Omental fat pad (tissue), 3 donors: ENCODE measurements at regions not wholly inside any gene's neighbourhood (a gene's known extent, or its start where the extent isn't known, plus 50 kb on each side); places are given as distances from the start of the nearest gene placed in this dataset.

Source experiments
- ATAC-seq: fragments of 150-250 bp; one replicate; pipeline ENCODE4 v1.9.1; 2016; ENCODE audit warnings: mild to moderate bottlenecking, moderate library complexity; ENCODE audit not compliant: low FRiP score
- DNase-seq: peaks from one replicate; pipeline ENCODE4 v3.0.0-alpha.2; 2019; ENCODE audit warnings: low spot score
- TF ChIP-seq, protein P1 (sequence below), 3 donors: fragments of 450-650 bp; IDR thresholded peaks; one replicate each; pipeline ENCODE4 v1.5.1; 2016 to 2017; ENCODE audit warnings: antibody characterized with exemption in 3 of 3, mild to moderate bottlenecking in 3 of 3, moderate library complexity in 2 of 3

DNA sequence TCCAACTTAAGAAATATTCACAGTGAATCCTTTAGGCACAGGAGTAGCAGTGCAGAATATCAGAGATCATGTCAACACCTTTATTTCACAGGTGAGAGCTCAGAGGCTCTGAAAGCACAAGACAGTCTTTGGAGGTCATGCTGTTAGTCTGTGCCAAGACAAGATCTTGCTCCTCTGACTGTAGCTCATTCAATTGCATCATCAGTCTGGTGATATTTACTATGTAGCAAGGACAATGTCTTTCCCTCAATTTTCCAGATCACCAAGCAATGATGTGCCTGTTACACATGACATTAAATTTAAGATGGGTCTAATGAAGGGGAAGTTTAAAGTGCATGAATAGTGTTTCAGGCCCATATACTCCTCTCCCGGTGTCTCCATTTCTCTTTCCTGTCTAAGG lies 277.5 kb downstream of the IL15 start:
- TF ChIP-seq, protein P1, sequence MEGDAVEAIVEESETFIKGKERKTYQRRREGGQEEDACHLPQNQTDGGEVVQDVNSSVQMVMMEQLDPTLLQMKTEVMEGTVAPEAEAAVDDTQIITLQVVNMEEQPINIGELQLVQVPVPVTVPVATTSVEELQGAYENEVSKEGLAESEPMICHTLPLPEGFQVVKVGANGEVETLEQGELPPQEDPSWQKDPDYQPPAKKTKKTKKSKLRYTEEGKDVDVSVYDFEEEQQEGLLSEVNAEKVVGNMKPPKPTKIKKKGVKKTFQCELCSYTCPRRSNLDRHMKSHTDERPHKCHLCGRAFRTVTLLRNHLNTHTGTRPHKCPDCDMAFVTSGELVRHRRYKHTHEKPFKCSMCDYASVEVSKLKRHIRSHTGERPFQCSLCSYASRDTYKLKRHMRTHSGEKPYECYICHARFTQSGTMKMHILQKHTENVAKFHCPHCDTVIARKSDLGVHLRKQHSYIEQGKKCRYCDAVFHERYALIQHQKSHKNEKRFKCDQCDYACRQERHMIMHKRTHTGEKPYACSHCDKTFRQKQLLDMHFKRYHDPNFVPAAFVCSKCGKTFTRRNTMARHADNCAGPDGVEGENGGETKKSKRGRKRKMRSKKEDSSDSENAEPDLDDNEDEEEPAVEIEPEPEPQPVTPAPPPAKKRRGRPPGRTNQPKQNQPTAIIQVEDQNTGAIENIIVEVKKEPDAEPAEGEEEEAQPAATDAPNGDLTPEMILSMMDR (IDR thresholded peaks at IDR 0.05): no peak
- ATAC-seq (no peak), DNase-seq (no peak)

DNA sequence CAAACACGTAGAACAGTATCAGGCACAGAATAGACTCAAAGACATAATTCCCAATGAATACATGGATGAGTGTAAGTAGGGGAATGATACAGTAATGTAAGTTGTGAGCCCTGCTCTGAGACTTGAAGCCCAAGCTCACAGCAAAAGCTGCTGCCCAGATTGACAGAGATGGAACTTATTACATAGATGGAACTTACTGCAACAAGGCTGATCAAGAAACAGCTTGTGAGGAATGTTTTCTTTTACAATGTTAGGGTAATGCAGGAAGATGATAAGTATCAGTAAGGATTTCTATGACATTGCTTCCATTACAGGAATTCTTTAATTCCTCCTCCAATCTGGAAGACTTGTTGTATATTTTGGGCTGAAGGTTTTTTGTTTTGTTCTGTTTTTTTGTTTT lies 278.4 kb downstream of the IL15 start:
- no peak for DNase-seq
- no peak for ATAC-seq
- TF ChIP-seq, protein P1 (IDR thresholded peaks at IDR 0.05): no peak

DNA sequence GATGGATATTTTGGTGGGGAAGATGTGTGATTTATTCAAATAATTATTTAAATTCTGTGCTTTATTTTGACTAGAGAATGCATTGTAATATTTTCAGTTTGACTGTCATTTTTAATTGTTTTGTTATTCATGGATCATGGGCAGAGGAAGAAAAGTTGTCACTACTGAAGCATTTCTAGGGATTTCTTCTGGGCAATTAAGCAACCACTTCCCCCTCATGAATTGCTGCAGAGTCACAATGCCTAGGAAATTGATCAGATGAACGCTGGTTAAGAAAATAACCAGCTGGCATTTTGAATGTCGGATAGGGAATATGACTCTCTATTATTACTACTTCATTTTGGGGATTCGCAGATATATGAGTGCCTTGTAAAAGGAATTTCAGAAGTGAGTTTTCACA lies 283.3 kb downstream of the IL15 start:
- DNase-seq (no peak), ATAC-seq (no peak)
- TF ChIP-seq, protein P1 (IDR thresholded peaks at IDR 0.05): no peak

DNA sequence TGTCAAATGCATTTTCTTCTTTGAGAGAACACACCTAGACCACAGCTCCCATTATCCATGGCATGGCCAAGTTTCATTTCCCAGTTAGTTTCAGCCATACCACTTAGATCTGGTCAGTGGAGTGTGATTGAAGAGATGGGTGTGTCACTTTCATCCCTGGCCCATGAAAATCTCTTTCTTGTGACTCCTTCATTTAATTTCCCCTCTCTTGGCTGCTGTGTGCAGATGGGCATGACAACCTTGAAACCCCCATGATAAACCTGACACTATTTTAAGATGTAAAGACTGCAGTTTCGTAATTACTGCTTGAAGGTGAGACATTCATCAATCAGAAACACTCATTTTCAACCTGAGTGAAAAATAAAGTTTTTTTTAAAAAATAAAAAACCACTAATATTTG lies 284.9 kb downstream of the IL15 start:
- DNase-seq (no peak), ATAC-seq (no peak)
- TF ChIP-seq, protein P1 (IDR thresholded peaks at IDR 0.05): no peak

DNA sequence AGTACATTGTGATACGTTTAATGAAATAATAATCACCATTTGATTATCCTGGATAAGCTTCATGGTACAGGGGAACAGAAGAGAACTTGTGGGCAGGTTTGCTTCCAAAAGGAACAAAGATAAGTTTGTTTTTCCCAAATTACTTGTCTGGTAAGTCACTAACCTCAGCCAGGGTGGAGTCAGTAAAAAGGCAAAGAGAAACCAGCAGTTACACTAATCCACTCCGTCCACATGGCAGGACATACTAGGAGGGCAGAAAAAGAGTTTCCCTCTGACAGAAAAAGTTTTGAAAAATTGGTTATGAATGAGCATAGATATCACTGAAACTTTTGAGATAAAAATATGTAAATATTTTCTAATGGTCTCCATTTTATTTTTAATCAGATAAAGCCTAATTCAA lies 285.9 kb downstream of the IL15 start:
- ATAC-seq: no peak
- TF ChIP-seq, protein P1 (IDR thresholded peaks at IDR 0.05): no peak
- no peak for DNase-seq

DNA sequence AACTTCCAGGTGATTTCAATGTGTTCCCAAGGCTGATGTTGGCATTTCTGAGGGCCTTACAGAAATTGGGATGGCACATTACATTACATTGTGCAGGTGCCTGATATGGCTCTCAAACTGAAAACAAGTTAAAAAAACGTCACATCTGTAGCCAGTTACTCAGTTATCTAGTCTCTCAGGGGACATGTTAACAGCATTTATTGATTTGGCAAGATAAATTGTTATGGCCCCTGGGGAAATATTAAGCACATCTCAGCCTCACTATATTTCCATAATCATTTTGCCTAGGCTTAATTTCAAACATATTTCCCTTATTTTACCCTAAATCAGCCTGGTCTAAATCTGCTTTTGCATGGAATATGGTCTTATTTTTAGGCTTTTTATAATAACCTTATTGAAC lies 290.0 kb downstream of the IL15 start:
- ATAC-seq: no peak
- TF ChIP-seq, protein P1 (IDR thresholded peaks at IDR 0.05): no peak
- no peak for DNase-seq

DNA sequence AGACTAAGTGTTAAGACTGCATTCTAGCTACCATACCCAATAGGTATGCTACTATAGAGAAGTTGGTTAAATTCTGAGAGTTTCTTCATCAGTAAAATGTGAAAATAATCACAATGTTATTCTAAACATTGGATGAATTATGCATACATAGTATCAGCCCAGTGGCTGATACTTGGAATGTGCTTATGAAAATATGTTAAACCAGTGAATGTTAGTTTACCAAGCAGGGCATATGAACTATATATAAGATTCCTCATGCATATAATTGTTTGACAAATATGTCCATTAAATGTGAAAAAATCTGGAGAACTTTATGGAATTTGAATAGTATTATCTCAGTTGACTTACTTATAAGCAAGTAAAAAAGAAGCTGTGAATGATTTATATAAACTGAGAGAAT lies 296.1 kb downstream of the IL15 start:
- DNase-seq (no peak), ATAC-seq (no peak)
- TF ChIP-seq, protein P1 (IDR thresholded peaks at IDR 0.05): no peak
